Lower leg skin (tissue), 4 donors: ENCODE measurements at regions not wholly inside any gene's neighbourhood (a gene's known extent, or its start where the extent isn't known, plus 50 kb on each side); places are given as distances from the start of the nearest gene placed in this dataset.
A peak's percentile ranks its signal among the peaks of the same experiment; 100 is the strongest.

Source experiments
- DNase-seq, 2 donors: peaks; one replicate each; pipeline ENCODE4 v3.0.0-alpha.2; 2019; ENCODE audit warnings: low spot score in 2 of 2
- H3K4me3 ChIP-seq: fragments of 200-600 bp; sonication (generic); 2 replicates; pipeline ENCODE4 v1.5.1; 2017; ENCODE audit warnings: mild to moderate bottlenecking, low read depth; ENCODE audit not compliant: poor library complexity, severe bottlenecking
- POLR2A ChIP-seq, 2 donors: fragments of 450-650 bp; IDR thresholded peaks; one replicate each; pipeline ENCODE4 v1.6.1; 2016 to 2017; ENCODE audit warnings: antibody characterized with exemption in 2 of 2, mild to moderate bottlenecking in 1 of 2, moderate library complexity in 1 of 2
- WGBS, 2 donors: methylation state at CpG; one replicate each; pipeline ENCODE4 v1.1.5; 2018; 5-methylcytosine and 5-hydroxymethylcytosine counted together
- intact Hi-C: fragments of 100-400 bp; cut with DNase I; formaldehyde crosslinking; loops from one replicate; pipeline ENCODE4 v1.15.0; 2023; ENCODE audit warnings: low total_unique reads
- TF ChIP-seq, protein P1 (sequence below), 3 donors: fragments of 450-650 bp; IDR thresholded peaks; one replicate each; pipeline ENCODE4 v1.5.1; 2016; ENCODE audit warnings: antibody characterized with exemption in 3 of 3, mild to moderate bottlenecking in 3 of 3, moderate library complexity in 2 of 3

DNA sequence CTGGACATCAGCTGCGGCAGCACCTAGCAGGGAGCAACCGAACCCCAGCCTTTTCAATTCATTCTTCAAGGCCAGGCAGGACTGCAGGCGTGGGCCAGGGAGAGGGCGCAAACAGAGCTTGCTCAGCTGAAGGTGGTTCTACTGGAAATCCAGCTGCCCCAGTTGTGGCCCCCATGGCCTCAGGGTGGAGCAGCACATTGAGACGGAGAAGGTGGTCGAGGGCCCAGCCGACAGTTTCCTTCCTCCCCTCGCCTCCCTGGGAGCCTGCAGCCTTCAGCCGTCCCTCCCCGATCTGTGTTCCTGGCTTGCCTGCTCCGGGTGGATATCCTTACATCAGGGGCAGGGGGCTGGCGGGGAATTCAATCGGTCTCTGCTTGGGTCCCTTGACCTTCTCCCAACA is 217.8 kb downstream of the ANKRD60 start:
- no peak for TF ChIP-seq POLR2A (IDR thresholded peaks at IDR 0.05)
- TF ChIP-seq, protein P1, sequence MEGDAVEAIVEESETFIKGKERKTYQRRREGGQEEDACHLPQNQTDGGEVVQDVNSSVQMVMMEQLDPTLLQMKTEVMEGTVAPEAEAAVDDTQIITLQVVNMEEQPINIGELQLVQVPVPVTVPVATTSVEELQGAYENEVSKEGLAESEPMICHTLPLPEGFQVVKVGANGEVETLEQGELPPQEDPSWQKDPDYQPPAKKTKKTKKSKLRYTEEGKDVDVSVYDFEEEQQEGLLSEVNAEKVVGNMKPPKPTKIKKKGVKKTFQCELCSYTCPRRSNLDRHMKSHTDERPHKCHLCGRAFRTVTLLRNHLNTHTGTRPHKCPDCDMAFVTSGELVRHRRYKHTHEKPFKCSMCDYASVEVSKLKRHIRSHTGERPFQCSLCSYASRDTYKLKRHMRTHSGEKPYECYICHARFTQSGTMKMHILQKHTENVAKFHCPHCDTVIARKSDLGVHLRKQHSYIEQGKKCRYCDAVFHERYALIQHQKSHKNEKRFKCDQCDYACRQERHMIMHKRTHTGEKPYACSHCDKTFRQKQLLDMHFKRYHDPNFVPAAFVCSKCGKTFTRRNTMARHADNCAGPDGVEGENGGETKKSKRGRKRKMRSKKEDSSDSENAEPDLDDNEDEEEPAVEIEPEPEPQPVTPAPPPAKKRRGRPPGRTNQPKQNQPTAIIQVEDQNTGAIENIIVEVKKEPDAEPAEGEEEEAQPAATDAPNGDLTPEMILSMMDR (IDR thresholded peaks at IDR 0.05) = no peak
- WGBS, 2 donors = 75 to 88% methylated on average over 8 to 13 of the region's 13 CpGs
- intact Hi-C loops = no loop called here
- DNase-seq = peak in 1 of 2 donors; percentile 81
- H3K4me3 ChIP-seq = no peak overlapping the region

DNA sequence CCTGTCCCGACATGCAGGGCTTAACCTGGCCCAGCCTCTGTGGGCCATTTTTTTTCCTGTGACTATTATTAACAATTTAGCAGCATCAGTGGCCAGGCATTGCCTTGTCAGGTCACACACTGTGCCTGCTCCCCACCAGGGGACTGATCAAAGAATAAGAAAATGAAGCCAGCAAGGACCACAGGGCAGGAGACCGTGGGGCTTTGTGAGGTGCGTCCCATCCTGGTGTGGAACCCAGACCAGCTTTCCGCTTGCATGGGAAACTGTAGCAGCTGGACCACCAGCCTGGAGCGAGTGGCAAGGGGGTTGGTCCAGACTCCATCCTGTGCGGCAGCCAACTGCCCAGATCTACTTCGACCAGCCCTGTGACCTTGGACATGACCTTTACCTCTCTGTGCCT is 218.3 kb downstream of the ANKRD60 start:
- intact Hi-C loops = no loop called here
- H3K4me3 ChIP-seq = no peak overlapping the region
- 84 to 86% methylated on average over 7 of the region's 7 CpGs for WGBS, 2 donors
- peak in 1 of 2 donors; percentile 66 for DNase-seq
- TF ChIP-seq, protein P1 (IDR thresholded peaks at IDR 0.05) = no peak
- TF ChIP-seq POLR2A (IDR thresholded peaks at IDR 0.05) = no peak

GRCh38 chr20:58008866-58009265 is 219.6 kb downstream of the ANKRD60 start:
- TF ChIP-seq, protein P1 (IDR thresholded peaks at IDR 0.05) = no peak
- TF ChIP-seq POLR2A (IDR thresholded peaks at IDR 0.05) = no peak
- intact Hi-C loops = no loop called here
- 75 to 84% methylated on average over 4 of the region's 4 CpGs for WGBS, 2 donors
- H3K4me3 ChIP-seq = no peak overlapping the region
- DNase-seq = no peak

GRCh38 chr20:58008413-58008812 is 220.0 kb downstream of the ANKRD60 start:
- intact Hi-C loops = no loop called here
- 87 to 91% methylated on average over 13 of the region's 13 CpGs for WGBS, 2 donors
- peak in 1 of 2 donors; percentile 61 for DNase-seq
- H3K4me3 ChIP-seq = no peak overlapping the region
- TF ChIP-seq POLR2A (IDR thresholded peaks at IDR 0.05) = no peak
- TF ChIP-seq, protein P1 (IDR thresholded peaks at IDR 0.05) = no peak

DNA sequence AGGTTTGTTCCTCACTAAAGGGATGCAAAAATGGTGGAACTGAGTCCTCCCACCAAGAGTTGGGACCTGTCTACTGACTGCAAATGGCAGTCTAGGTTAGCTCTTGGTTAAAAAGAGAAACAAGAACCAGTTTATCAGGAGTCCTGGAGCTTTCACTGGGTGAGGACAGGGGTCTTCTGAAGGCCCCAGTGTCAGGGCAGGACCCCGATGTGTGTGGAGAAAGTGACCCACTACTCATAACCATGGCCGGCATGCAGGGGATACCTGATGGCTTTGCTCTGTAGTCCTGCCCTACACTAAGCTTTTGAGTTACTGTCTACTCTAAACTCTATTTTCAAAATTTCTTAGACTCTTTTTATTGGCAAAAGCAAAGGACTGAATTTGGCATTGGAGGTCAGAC is 220.5 kb downstream of the ANKRD60 start:
- TF ChIP-seq, protein P1 (IDR thresholded peaks at IDR 0.05) = no peak
- no peak for TF ChIP-seq POLR2A (IDR thresholded peaks at IDR 0.05)
- no peak overlapping the region for H3K4me3 ChIP-seq
- DNase-seq = peak in 1 of 2 donors; percentile 53
- intact Hi-C loops = no loop called here
- 96 to 97% methylated on average over 2 of the region's 2 CpGs for WGBS, 2 donors
